ENCODE measurements at regions not wholly inside any gene's neighbourhood (a gene's known extent, or its start where the extent isn't known, plus 50 kb on each side); places are given as distances from the start of the nearest gene placed in this dataset.

DNA sequence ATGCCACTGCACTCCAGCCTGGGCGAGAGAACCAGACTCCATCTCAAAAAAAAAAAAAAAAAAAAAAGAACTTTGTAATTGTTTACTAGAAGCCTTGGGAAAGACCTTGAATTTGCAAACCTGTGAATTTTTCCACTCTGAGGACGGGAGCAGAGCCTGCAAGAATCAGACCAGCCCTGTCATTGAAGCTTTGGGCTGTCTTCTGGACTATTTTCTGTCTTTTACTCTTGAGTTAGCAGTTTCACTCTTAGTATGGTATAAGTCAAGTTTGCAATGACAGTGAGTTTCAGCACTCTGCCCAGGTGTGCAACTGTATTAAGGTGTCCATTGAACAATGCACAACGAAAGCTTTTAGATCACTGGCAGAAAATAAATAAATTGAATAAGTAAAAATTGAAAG is 81.4 kb upstream of the KRAS start:
- DNase-seq (ENCODE audit: extremely low read depth, low read depth), result no peak
- TF ChIP-seq, protein P1, sequence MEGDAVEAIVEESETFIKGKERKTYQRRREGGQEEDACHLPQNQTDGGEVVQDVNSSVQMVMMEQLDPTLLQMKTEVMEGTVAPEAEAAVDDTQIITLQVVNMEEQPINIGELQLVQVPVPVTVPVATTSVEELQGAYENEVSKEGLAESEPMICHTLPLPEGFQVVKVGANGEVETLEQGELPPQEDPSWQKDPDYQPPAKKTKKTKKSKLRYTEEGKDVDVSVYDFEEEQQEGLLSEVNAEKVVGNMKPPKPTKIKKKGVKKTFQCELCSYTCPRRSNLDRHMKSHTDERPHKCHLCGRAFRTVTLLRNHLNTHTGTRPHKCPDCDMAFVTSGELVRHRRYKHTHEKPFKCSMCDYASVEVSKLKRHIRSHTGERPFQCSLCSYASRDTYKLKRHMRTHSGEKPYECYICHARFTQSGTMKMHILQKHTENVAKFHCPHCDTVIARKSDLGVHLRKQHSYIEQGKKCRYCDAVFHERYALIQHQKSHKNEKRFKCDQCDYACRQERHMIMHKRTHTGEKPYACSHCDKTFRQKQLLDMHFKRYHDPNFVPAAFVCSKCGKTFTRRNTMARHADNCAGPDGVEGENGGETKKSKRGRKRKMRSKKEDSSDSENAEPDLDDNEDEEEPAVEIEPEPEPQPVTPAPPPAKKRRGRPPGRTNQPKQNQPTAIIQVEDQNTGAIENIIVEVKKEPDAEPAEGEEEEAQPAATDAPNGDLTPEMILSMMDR (IDR thresholded peaks at IDR 0.05; ENCODE audit: low read depth, low read length, missing control alignments), result no peak
- H3K4me3 ChIP-seq (replicated peaks; ENCODE audit: low read depth, low read length), result no peak overlapping the region

DNA sequence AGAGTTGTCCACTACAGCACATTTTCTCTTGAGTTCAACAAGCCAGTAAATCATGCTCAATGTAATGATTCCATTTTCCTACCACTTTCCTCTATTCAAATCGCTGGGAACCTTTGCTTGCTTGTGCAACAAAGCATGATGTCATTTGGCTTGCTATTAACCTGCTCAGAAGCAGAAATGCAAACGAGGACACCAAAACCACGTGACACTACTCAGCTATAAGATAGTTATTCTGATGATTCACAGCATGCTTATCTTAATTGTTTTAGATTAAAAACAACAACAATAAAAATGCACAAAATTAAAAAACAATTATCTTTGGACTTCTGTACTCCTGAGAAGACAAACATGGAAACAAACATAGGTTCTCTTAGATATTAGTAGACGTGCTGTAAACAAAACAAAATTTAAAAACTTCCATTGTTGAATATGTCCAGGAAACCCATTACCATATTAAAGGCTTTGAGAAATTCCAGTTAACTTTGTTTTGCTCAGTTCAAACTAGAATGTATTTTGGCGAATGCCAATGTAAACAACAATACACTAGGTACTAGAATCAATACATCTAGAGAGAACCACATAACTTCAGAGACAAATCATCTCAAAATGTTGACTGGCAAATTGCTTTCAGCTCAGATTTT is 77.5 kb upstream of the KRAS start:
- no peak for DNase-seq (ENCODE audit: extremely low read depth, low read depth)
- no peak overlapping the region for H3K4me3 ChIP-seq (replicated peaks; ENCODE audit: low read depth, low read length)
- TF ChIP-seq, protein P1 (IDR thresholded peaks at IDR 0.05; ENCODE audit: low read depth, low read length, missing control alignments), result no peak

DNA sequence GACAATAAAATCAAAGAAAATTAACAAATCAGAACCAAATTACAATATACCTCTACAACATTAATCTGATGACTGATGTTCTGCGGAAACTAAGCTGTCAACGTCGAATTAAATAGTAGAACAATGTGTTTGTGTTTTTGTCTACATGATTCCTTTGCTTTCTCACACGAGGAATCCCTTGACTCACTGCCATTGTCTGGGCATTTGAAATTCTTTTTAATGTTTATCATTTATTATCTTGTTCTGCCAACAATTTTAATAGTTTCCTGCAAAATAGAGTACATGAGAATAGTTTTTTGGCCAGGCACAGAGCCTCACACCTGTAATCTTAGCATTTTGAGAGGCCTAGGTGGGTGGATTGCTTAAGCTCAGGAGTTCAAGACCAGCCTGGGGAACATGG is 76.6 kb upstream of the KRAS start:
- DNase-seq (ENCODE audit: extremely low read depth, low read depth), result no peak
- TF ChIP-seq, protein P1 (IDR thresholded peaks at IDR 0.05; ENCODE audit: low read depth, low read length, missing control alignments), result no peak
- no peak overlapping the region for H3K4me3 ChIP-seq (replicated peaks; ENCODE audit: low read depth, low read length)

DNA sequence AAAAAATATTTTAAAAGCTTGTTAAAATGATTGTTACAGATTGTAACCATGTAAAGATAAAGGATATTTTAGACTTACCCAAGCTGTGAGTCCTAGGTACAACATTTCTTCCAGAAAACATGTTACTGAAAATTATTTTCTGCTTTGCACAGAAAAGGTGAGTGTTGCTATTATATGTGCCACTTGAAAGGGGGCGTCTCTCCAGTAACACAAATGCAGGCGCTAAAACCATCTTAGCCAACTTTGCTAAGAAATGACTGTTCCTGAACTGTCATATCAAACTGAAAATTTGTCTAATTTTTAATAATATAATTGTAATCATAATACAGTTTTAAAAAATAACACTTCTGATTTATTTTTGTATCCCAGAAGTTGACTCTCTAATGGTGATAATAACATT is 75.6 kb upstream of the KRAS start:
- no peak for DNase-seq (ENCODE audit: extremely low read depth, low read depth)
- TF ChIP-seq, protein P1 (IDR thresholded peaks at IDR 0.05; ENCODE audit: low read depth, low read length, missing control alignments), result no peak
- H3K4me3 ChIP-seq (replicated peaks; ENCODE audit: low read depth, low read length), result no peak overlapping the region

- TF ChIP-seq, protein P1 (IDR thresholded peaks at IDR 0.05; ENCODE audit: low read depth, low read length, missing control alignments), result no peak
- no peak overlapping the region for H3K4me3 ChIP-seq (replicated peaks; ENCODE audit: low read depth, low read length)
- DNase-seq (ENCODE audit: extremely low read depth, low read depth), result no peak
Observed at GRCh38 chr12:25324861-25325260, 74.1 kb upstream of the KRAS start.

GRCh38 chr12:25323581-25323982 is 72.9 kb upstream of the KRAS start:
- H3K4me3 ChIP-seq (replicated peaks; ENCODE audit: low read depth, low read length), result no peak overlapping the region
- DNase-seq (ENCODE audit: extremely low read depth, low read depth), result no peak
- TF ChIP-seq, protein P1 (IDR thresholded peaks at IDR 0.05; ENCODE audit: low read depth, low read length, missing control alignments), result no peak

All from HFF-Myc (cell line).